Choroid plexus epithelial cell (primary cell): ENCODE measurements at regions not wholly inside any gene's neighbourhood (a gene's known extent, or its start where the extent isn't known, plus 50 kb on each side); places are given as distances from the start of the nearest gene placed in this dataset.

ENCODE experiments used
- DNase-seq: peaks from one replicate; pipeline ENCODE4 v3.0.0-alpha.2; 2010; ENCODE audit warnings: low read depth
- H3K4me3 ChIP-seq: 2 replicates; pipeline ENCODE4 v1.5.1; 2011; ENCODE audit warnings: low read depth, mild to moderate bottlenecking, control low read depth, low read length, moderate library complexity
- CTCF ChIP-seq: conservative IDR thresholded peaks from 2 replicates; pipeline ENCODE4 v1.5.1; 2011; ENCODE audit warnings: low read depth, mild to moderate bottlenecking, control low read depth, inconsistent platforms, low read length, moderate library complexity

DNA sequence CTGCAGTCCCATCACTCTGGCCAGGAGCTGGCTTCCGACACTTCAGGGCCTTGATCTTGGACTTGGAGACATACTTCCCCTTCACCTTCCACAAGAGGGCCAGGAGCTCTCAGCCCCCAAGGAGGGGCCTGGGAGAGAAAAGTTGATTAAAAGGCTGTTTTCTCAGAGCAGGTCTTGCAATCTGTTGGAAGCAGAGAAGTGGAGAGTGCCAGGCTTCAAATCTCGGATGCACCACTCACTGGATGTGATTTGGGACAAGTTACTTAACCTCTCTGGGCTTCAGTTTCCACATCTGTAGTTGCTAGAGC, 255.3 kb downstream of the CYP26B1 start:
- DNase-seq = no peak
- TF ChIP-seq CTCF = no peak
- H3K4me3 ChIP-seq = no peak overlapping the region

- no peak for TF ChIP-seq CTCF
- no peak for DNase-seq
- H3K4me3 ChIP-seq = no peak overlapping the region
These were observed 255.8 kb downstream of the CYP26B1 start for GRCh38 chr2:71891719-71892422.

GRCh38 chr2:71891155-71891554, 256.5 kb downstream of the CYP26B1 start:
- H3K4me3 ChIP-seq = no peak overlapping the region
- no peak for DNase-seq
- no peak for TF ChIP-seq CTCF

- peak; percentile 97 for DNase-seq
- no peak for TF ChIP-seq CTCF
- no peak overlapping the region for H3K4me3 ChIP-seq
These were observed 257.6 kb downstream of the CYP26B1 start for GRCh38 chr2:71889759-71890684.

DNA sequence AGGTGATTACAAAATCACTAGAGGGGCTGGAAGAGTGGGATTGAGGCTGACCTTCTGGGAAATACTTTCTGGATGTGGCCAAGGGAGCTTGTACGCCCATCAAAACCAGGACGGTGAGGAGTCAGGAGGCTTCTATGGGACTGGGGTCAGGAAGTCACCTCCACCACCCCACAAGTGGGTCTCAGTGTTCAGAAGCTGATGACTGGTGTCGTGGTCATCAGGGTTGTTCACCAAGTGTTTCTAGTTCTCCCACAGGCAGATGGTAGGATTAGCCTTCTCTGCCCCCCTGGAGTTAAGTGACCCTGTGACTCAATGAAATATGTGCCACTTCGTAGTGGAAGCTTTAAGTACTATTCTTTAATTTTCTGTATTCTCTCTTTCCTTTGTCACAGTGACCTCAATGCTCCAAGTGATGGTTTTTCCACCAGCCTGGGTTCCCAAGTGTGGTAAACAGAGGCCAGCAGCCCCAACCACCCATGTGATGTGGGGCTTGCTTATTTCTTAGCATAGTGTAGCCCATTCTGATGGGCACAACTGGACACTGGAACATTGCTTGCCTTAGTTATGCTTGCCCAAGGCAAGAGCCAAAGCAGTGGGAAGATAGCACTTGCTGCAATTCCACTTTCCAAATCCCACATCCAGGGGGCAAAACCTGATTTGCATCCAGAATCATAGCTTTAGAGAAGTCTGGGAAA, 258.8 kb downstream of the CYP26B1 start:
- TF ChIP-seq CTCF = no peak

DNA sequence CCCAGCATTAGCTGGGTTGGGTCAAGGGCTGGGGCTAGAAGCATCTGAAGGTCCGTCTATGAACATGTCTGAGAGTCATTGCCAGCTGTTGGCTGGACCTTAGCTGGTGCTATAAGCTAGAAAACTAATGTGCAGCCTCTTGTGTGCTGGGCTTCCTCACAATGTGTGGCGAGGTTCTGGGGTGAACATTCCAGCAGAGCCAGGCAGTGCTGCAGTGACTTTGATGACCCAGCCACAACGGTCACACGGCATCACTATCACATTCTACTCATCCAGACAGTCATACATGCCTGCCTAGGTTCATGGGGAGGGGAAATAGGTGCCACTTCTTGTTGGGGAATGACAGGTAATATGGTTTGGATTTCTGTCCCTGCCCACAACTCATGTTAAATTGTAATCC, 260.5 kb downstream of the CYP26B1 start:
- no peak overlapping the region for H3K4me3 ChIP-seq
- DNase-seq = no peak
- TF ChIP-seq CTCF = no peak

More for the DNA sequence above, 258.8 kb downstream of the CYP26B1 start:
- no peak for DNase-seq
- H3K4me3 ChIP-seq = no peak overlapping the region
